ENCODE measurements at regions not wholly inside any gene's neighbourhood (a gene's known extent, or its start where the extent isn't known, plus 50 kb on each side); places are given as distances from the start of the nearest gene placed in this dataset.

GRCh38 chr9:20291201-20291600 is 331.1 kb downstream of the MLLT3 start:
- no peaks in the 10 kb centered on the region for H3K27me3 Mint-ChIP-seq (ENCODE audit: low read depth)
- peaks cover 6% of the 10 kb centered on the region for H3K36me3 Mint-ChIP-seq
- H3K9me3 Mint-ChIP-seq: peaks cover 31% of the 10 kb centered on the region
- POLR2A ChIA-PET: no interaction called here
- H3K27ac Mint-ChIP-seq: no peak overlapping the region
- CTCF ChIA-PET: no interaction called here
- DNase-seq (ENCODE audit: low spot score) (no peak), ATAC-seq (no peak)
- TF ChIP-seq GABPB1 (CRISPR knock-in tag; IDR thresholded peaks at IDR 0.05) (no peak), PREB (CRISPR knock-in tag; IDR thresholded peaks at IDR 0.05; ENCODE audit: borderline replicate concordance) (no peak), ZNF232 (CRISPR knock-in tag; IDR thresholded peaks at IDR 0.05) (no peak), KAT7 (CRISPR knock-in tag; IDR thresholded peaks at IDR 0.05; ENCODE audit: borderline replicate concordance) (no peak), SP1 (CRISPR knock-in tag; conservative IDR thresholded peaks at IDR 0.05) (no peak), ZNF281 (CRISPR knock-in tag; IDR thresholded peaks at IDR 0.05) (no peak), ATF1 (CRISPR knock-in tag; IDR thresholded peaks at IDR 0.05) (no peak), NFYB (CRISPR knock-in tag; conservative IDR thresholded peaks at IDR 0.05; ENCODE audit: low read depth) (no peak), ATF6 (CRISPR knock-in tag; IDR thresholded peaks at IDR 0.05) (no peak), FOXP4 (CRISPR knock-in tag; IDR thresholded peaks at IDR 0.05) (no peak), ZNF532 (CRISPR knock-in tag; IDR thresholded peaks at IDR 0.05; ENCODE audit: borderline replicate concordance) (no peak), MAX (CRISPR knock-in tag; IDR thresholded peaks at IDR 0.05) (no peak), MXD4 (CRISPR knock-in tag; IDR thresholded peaks at IDR 0.05; ENCODE audit: borderline replicate concordance) (no peak), FOXK1 (CRISPR knock-in tag; IDR thresholded peaks at IDR 0.05) (no peak), CREM (CRISPR knock-in tag; IDR thresholded peaks at IDR 0.05) (no peak)
- H3K4me1 Mint-ChIP-seq: 0 out of 2 replicates have a peak, but pooled peaks cover 7% of the 10 kb centered on the region
- H3K4me3 Mint-ChIP-seq: no peak overlapping the region
